ENCODE measurements at regions not wholly inside any gene's neighbourhood (a gene's known extent, or its start where the extent isn't known, plus 50 kb on each side); places are given as distances from the start of the nearest gene placed in this dataset.

- Histone ChIP-seq H3K27me3 (no peaks in the 10 kb centered on the region), H3K36me3 (replicated peaks in 1 of 2) (no peaks in the 10 kb centered on the region), H3K9me3 (replicated peaks in 1 of 3) (no peaks in the 10 kb centered on the region), H3K4me3 (no peak overlapping the region), H3K4me1 (replicated peaks in 1 of 2) (no peaks in the 10 kb centered on the region), H3K27ac (no peak overlapping the region)
- TF ChIP-seq, protein P1, sequence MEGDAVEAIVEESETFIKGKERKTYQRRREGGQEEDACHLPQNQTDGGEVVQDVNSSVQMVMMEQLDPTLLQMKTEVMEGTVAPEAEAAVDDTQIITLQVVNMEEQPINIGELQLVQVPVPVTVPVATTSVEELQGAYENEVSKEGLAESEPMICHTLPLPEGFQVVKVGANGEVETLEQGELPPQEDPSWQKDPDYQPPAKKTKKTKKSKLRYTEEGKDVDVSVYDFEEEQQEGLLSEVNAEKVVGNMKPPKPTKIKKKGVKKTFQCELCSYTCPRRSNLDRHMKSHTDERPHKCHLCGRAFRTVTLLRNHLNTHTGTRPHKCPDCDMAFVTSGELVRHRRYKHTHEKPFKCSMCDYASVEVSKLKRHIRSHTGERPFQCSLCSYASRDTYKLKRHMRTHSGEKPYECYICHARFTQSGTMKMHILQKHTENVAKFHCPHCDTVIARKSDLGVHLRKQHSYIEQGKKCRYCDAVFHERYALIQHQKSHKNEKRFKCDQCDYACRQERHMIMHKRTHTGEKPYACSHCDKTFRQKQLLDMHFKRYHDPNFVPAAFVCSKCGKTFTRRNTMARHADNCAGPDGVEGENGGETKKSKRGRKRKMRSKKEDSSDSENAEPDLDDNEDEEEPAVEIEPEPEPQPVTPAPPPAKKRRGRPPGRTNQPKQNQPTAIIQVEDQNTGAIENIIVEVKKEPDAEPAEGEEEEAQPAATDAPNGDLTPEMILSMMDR (IDR thresholded peaks at IDR 0.05) = no peak
- no peak for TF ChIP-seq POLR2A (IDR thresholded peaks at IDR 0.05)
- DNase-seq = no peak
- 46 to 53% (median 48%) methylated on average over 2 of the region's 2 CpGs for WGBS, 4 donors
- intact Hi-C loops (cut with DNase I) = no loop called here
These were observed 397.6 kb downstream of the LRRIQ3 start for GRCh38 chr1:73800376-73800775.

- DNase-seq = no peak
- intact Hi-C loops (cut with DNase I) = no loop called here
- no peak overlapping the region for H3K4me3 ChIP-seq
- no peaks in the 10 kb centered on the region for H3K9me3 ChIP-seq (replicated peaks in 1 of 3)
- TF ChIP-seq, protein P1 (IDR thresholded peaks at IDR 0.05) = no peak
- TF ChIP-seq POLR2A (IDR thresholded peaks at IDR 0.05) = no peak
- H3K4me1 ChIP-seq (replicated peaks in 1 of 2) = no peaks in the 10 kb centered on the region
- no peaks in the 10 kb centered on the region for H3K27me3 ChIP-seq
- no peak overlapping the region for H3K27ac ChIP-seq
- H3K36me3 ChIP-seq (replicated peaks in 1 of 2) = no peaks in the 10 kb centered on the region
These were observed 408.0 kb downstream of the LRRIQ3 start for GRCh38 chr1:73789965-73790364.

- intact Hi-C loops (cut with DNase I) = no loop called here
- WGBS, 4 donors = 61 to 67% (median 64%) methylated on average over 2 of the region's 2 CpGs
- no peak for DNase-seq
- H3K4me3 ChIP-seq = no peak overlapping the region
- H3K9me3 ChIP-seq (replicated peaks in 1 of 3) = no peaks in the 10 kb centered on the region
- H3K4me1 ChIP-seq (replicated peaks in 1 of 2) = no peaks in the 10 kb centered on the region
- H3K27ac ChIP-seq = no peak overlapping the region
- TF ChIP-seq, protein P1 (IDR thresholded peaks at IDR 0.05) = no peak
- no peak for TF ChIP-seq POLR2A (IDR thresholded peaks at IDR 0.05)
- no peaks in the 10 kb centered on the region for H3K27me3 ChIP-seq
- no peaks in the 10 kb centered on the region for H3K36me3 ChIP-seq (replicated peaks in 1 of 2)
These were observed 413.9 kb downstream of the LRRIQ3 start for GRCh38 chr1:73784026-73784425.

GRCh38 chr1:73783352-73783751 lies 414.6 kb downstream of the LRRIQ3 start:
- 51 to 74% (median 56%) methylated on average over 6 of the region's 6 CpGs for WGBS, 4 donors
- Histone ChIP-seq H3K4me3 (no peak overlapping the region), H3K27me3 (no peaks in the 10 kb centered on the region), H3K27ac (no peak overlapping the region), H3K36me3 (replicated peaks in 1 of 2) (no peaks in the 10 kb centered on the region), H3K4me1 (replicated peaks in 1 of 2) (no peaks in the 10 kb centered on the region), H3K9me3 (replicated peaks in 1 of 3) (no peaks in the 10 kb centered on the region)
- TF ChIP-seq POLR2A (IDR thresholded peaks at IDR 0.05) = no peak
- TF ChIP-seq, protein P1 (IDR thresholded peaks at IDR 0.05) = no peak
- intact Hi-C loops (cut with DNase I) = no loop called here
- no peak for DNase-seq

Data from adrenal gland (tissue), 9 donors.